ENCODE measurements at regions not wholly inside any gene's neighbourhood (a gene's known extent, or its start where the extent isn't known, plus 50 kb on each side); places are given as distances from the start of the nearest gene placed in this dataset.
A peak's percentile ranks its signal among the peaks of the same experiment; 100 is the strongest.

DNA sequence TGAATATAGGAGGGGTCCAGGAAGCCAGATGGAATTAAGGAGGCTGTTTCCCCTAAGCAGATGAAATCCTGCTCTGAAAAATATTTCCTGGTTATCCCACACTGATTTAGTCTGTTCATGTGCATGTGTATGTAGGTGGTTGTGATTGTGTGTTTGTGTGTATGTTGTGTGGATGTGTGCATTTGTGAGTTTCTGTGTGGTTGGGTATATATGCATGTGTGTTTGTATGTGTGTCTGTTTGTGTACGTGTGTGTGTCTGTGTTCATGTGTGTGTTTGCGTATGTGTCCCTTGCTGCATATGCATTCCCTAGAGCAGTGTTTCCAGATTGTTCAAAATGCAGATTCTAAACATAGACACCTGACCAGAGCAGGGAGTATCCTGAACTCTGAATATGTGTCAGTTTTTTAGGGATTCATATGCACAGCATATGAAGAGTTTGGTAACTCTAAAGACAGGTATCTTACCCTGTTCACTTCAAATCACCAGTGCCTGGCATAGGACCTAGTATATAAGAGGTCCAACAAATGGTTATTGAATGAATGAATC, 239.8 kb downstream of the MAFB start:
- no peak for DNase-seq (ENCODE audit: low spot score)

DNA sequence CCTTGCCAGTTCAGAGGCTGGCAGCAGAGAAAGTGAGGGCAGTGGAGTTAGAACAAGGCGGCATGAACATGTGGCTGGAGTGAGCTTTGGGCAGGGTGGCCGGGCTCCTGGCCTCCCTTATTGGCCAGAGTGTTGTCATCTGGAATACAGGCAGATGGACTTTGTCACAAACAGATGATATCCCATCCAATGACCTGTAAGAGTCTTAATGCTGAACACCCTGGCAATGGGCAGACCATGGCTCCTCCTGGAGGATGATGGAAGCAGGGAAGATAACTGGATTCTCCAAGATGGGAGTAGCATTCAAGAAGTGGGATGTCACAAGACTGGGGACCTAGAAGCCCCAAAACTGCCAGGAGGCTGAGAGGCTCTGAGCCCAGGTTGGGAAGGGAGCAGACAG, 242.1 kb downstream of the MAFB start:
- DNase-seq (ENCODE audit: low spot score) = no peak

DNA sequence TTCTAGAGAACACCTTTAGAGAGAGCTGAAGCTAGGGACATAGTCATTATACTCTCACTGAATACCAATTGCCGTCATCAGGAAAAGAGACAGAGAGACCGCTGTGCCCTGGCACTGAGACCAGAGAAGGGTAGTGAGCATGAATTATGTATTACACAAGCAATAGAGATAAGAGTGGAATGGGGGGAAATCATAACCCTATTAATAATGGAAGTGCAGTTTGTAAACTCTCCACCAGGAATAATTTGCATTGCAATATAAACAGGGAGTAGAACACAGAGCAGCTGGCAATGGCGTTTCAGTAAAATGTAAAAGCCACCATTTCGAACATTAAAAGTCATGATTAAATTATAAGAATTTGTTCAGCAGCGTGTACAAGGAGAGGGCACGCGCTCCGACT, 244.5 kb downstream of the MAFB start:
- no peak for DNase-seq (ENCODE audit: low spot score)

DNA sequence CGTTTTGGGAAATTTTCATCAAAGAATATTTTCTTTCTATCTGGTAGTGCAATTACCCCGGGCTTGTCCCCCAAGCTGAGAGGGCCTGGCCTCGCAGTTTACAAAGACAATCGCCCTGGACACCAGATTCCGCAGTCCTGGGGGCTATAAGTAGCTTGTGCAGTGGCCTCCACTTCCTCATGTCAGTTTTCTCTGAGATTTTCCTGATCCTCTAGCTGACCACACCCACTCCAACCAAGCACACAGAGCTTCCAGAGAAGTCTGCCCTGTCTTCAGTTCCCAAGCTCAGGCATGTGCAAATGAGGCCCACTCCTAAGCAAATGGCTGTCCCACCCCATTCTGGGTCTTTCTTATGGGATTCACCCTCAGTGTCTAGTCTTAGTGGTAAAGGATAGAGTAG, 245.3 kb downstream of the MAFB start:
- DNase-seq (ENCODE audit: low spot score) = no peak

DNA sequence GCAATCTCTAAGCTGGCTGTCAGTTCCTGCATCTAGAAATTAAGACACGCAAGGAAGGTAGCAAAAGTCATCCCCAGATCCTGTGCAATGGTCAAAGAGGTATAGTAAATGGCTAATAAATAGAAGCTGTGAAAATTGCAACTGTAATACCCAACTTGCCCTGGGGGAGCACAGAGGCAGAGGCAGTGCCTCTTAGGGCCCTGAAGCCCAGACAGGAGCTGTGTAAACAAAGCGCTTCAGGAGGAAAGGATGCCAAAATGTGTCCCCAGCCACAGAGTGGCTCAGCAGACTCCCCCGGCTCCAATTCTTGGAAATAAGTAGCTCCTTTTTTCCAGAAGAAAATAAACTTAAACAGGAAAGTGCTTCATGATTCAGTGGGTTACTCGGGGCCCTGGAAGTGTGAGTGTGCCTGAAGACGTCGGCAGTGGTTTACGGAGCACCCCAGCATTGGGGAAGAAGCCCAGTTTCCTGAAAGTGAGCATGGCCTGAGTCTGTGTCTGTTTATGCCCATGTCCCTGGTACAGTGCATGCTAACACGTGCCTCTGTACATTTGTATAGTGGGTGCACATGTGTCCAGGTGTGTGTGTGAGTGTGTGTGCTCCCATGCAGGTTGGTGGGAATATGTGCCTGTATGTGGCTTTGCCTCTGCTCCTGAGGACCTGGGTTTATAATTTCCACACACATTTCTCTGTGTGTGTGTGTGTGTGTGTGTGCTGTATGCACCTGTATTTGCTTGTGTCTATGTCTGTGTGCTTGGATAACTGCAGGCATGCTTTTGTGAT, 246.7 kb downstream of the MAFB start:
- DNase-seq (ENCODE audit: low spot score) = no peak

DNA sequence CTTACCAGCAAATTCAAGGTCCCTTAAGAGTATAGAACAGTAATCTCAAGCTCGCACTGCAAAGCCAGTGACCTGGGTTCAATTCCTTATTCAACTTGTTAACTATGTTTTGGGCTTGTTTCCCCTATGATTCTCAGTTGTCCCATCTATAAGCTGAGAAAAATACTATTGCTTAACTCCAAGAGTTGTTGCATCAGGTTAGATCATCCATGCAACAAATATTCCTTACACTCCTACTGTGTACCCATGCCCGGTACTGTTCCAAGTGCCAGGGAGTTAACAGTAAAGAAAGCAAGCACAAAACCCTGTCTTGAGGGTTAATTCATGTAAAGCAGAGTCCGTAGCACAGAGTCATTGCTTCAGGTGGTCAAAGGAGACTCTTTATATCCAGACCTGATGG, 247.3 kb downstream of the MAFB start:
- DNase-seq (ENCODE audit: low spot score) = no peak

DNA sequence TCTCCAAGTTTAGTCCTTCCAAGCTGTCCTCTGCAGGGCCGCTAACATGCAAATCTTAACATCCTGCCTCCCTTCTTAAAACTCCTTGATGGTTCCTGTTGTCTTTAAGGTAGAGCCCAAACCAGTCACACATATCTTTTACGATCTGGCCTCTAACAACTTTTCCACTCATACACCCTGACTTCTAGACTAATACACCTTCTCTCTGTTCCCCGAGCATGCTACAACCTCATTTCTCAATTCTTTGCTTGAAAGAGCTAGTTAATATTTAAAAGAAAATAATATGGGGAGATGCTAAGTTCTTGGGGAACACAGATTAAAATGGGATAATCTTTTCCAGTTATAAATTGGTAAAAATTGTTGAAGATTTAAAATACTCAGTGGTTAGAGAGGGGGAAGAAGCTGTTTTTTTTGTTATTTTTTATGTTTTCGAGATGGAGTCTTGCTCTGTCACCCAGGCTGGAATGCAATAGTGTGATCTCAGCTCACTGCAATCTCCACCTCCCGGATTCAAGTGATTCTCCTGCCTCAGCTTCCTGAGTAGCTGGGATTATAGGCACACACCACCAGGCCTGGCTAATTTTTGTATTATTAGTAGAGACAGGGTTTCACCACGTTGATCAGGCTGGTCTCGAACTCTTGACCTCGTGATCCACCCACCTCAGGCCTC, 250.7 kb downstream of the MAFB start:
- no peak for DNase-seq (ENCODE audit: low spot score)

DNA sequence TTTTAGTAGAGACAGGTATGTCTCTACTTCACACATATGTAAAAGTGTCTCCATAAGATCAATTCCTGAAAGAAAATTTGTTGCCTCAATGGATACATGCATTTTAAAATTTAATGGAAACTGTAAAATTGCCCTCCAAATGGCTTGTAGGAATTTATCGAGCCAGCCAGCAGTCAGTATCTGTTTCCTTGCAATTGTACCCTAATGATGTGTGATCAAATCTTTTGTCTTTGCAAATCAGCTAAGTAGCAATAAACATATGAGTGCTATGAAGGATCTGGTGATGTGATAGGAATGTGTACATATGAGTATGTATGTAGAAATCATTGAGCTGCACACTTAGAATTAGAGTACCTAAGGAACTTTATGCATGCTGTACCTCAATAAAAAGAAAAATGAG, 253.0 kb downstream of the MAFB start:
- DNase-seq (ENCODE audit: low spot score) = no peak

DNA sequence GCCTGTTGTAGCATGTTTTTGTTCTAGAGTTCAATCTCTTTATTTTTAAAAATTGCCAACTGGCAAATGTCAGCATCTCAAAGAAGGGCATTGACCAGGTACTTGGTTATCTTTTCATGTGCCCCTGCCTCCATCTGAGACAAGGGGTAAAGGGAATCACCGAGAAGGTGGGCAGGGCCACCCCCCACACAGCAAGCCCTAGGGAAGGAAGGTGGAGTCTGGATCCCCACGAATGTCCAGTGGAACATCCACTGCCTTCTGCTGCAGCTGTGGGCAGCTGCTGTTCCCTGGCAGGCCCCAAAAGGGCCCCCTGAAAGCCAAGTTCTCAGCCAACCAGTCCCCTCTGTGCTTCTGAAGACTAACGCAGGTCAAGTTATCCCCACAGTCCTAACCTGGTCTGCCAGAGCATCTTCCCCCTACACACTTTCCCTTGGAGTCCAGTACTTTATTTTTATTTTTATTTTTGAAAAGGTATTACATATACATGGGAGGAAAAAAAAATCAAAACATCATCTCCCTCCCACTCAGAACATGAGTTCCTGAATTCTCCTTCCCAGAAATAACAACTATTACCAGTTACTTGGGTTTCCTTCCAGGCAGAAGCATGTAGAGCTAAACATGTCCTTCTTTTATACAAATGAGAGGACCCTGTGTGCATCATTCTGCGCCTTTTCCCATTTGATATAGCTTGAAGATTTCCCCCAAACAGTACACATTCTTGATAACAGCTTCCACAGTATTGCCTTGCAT, 253.7 kb downstream of the MAFB start:
- DNase-seq (ENCODE audit: low spot score) = no peak

DNA sequence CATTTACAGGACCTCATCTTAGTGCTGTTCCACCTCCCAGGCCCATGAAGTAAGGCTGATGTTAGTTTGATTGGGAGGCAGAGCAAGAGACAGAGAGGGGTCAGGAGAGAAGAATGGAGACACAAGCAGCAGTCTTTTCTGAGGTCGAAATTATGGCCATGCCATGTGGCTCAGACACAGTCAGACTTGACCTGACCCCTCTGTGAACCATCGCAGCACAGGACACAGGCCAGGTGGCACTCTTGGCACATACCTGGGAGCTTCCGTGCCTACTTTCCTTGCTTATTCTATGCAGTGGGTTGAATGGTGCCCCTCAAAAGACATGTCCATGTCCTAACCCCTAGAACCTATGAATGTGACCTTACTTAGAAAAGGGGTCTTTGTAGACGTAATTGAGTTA, 254.9 kb downstream of the MAFB start:
- DNase-seq (ENCODE audit: low spot score) = no peak

DNA sequence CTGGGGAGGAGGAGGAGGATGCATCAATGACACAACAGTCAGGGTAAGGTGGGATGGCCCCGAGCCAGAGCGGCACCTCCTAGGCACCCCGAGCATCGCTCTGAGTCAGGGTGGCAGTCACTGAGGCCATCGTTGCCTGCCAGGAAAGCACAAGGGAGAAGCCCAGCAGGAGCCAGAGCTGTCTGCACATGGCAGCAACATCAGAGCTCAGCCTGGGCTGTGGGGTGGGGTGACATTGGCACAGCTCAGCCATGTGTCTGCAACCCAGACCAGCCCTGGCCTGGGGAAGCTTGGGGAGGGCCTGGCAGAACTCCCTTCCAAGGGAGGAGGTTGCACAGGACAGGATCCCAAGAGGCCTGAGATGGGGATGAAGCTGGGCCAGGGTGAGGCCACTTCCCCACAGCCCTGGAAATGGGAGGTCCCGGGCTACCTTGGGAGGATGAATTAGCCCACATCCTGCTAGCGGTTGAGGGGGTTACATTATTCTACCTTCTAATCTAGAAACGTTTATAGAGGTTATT, 255.6 kb downstream of the MAFB start:
- DNase-seq (ENCODE audit: low spot score) = no peak

DNA sequence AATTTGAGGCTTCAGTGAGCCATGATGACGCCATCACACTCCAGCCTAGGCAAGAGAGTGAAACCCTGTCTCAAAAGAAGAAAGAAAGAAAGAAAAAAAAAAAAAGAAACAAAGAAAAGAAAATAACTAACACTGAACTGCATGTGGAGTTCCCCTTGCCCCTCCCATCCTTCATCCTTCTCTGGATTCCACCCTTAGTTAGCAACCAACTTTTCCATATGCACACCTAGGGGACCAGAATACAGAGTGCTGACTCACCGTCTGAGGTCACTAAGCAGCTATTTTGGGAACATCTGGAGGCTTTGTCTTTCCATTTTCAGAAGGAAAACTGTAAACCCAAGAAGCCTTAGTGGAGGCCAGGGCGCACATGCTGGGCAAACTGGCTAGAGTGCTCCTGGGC, 257.4 kb downstream of the MAFB start:
- no peak for DNase-seq (ENCODE audit: low spot score)

DNA sequence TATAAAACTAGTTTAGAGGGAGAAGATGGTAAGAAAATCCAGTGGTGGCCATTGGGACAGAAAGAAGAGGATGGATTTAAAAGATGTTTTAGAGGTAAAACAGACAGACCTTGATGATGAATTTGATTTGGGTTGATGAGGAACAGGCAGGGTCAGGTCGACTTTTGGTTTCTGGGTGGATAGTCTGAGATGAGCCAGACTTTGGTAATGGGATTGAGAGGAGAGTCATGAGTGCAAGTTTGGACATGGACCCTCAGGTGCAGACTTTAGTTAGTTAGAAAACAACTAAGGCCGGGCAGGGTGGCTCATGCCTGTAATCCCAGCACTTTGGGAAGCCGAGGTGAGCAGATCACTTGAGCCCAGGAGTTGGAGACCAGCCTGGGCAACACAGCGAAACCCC, 257.9 kb downstream of the MAFB start:
- no peak for DNase-seq (ENCODE audit: low spot score)

DNA sequence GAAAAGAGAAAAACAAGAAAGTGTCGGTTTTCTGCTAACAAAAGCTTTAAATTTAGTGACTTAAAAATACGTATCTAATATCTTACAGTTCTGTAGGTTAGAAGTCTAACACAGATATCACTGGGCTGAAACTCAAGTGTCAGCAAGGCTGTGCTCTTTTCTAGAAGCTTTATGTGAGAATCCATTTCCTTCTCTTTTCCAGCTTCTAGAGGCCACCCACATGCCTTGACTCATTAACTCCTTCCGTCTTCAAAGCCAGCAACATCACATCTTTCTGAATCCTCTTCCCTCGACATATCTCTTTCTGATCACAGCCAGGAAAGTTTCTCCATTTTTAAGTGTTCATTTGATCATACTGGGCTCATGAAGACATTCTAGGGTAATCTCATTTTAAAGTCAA, 262.0 kb downstream of the MAFB start:
- peak; percentile 14 for DNase-seq (ENCODE audit: low spot score)

DNA sequence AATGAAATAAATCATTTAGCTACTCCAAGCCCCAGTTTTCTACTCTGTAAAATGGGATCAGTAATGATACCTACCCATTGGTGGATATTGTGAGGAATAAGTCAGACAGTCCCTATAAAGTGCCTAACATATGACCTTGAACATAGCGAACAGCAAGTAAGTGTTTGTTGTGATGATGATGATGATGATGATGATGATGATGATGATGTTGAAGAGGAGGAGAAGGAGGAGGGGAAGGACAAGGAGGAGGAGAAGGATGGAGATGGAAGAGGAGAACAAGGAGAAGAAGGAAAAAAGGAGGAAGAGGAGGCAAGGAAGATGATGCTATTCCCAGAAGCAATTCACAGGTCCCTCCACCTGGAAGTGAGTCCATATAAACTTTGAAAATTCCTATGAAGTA, 264.3 kb downstream of the MAFB start:
- no peak for DNase-seq (ENCODE audit: low spot score)

DNA sequence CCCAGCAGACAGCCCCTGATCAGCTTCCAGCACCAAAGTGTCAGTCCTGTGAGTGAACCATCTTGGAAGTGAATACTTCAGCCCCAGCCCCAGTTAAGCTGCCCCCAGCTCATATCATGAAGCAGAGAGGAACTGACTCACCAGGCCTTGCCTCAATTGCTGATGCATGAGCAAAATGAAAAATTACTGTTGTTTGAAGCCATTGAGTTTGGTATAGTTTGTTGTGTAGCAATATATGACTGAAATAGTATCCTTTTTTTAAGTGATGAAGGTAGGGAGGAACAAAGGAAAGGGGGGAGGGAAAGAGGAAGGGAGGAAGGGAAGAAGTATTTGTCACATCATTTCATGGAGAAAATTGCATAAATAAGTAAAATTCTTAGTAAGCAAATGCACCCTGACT, 266.4 kb downstream of the MAFB start:
- no peak for DNase-seq (ENCODE audit: low spot score)

DNA sequence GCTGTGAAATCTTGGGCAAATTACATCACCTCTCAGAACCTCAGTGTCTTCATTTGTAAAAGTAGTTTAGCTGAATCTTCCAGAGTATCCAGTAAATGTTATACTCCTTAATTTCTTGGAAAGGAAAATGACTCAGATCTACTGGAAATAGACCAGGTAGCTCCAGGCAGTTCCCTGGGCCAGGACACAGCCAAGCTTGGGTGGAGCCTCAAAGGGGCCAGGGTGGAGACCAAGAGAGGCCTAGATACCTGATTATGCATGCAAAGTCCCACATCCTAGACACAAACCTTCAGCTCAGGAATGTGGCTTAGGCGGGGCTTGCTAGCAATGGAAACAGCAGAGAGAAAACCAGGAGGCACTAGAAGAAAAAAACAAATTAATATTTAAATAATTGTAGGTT, 272.8 kb downstream of the MAFB start:
- DNase-seq (ENCODE audit: low spot score) = no peak

DNA sequence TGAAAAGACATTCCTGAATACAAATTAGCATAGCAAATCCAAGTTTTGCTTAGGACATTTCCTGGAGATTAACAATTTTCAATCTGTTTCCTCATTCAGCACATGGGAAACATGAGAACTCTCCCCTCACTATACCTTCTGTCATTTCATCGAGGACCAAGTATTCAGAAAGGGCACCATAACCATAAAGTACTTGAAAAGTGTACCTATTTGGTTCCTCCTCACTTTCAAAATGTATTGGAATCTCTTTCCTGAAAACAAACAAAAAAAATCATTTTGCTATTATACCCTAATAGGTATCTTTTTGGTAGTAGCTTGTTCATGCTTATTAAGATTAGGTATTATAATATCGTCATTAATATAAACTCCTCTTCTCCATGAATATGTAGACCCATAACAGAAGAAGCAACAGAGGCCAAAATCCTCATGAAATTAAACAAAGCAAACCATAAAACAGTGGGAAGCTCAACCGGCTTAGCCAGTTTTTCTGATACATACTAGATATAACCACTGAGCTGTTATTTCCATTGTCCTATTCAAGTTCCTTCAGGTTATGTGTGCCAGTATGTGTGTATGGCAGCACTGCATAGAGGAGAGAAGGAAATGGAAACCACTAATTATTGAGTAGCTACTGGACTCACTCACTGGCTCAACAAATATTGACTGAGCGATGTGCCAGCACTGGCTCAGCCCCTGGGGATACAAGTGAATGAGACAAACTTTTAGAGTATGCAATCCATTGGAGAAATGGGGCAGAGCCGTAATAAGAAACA, 274.0 kb downstream of the MAFB start:
- no peak for DNase-seq (ENCODE audit: low spot score)

DNA sequence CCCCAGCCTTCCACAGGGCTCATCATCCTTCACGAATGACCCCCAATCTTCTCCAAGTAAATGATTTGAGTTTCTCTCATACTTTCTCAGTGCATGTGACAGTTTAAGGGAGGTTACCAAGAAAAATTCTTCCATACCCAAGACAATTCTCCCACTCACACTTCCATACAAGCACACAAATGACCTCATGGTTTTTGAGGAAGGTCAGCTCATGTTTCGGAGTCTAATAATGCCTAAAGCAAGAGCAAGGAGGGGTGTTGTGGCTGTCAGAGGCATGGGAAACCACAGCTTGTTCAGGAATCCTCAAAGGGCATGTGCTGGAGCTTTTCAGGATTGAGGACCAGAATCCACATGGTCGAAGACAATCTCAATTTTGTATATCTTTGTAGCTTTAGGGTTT, 279.0 kb downstream of the MAFB start:
- no peak for DNase-seq (ENCODE audit: low spot score)

DNA sequence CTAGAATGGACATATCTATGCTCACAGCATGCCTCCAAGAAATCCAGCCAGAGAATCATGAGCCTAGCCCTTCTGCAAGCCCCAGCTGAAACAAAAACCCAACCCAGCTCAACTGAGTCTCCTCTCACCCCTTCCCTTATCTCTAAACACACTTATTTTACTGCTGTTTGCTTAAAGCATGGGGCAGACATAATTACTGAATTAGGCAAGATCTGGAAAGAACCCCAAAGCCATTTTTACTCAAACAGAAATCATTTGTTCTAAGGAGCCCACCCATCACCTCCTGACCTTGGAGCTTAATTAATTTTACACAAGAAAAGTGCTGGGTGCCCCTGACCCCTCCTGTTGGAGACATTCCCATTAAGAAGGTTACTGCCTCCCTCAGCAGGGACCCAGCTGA, 291.6 kb downstream of the MAFB start:
- DNase-seq (ENCODE audit: low spot score) = no peak

DNA sequence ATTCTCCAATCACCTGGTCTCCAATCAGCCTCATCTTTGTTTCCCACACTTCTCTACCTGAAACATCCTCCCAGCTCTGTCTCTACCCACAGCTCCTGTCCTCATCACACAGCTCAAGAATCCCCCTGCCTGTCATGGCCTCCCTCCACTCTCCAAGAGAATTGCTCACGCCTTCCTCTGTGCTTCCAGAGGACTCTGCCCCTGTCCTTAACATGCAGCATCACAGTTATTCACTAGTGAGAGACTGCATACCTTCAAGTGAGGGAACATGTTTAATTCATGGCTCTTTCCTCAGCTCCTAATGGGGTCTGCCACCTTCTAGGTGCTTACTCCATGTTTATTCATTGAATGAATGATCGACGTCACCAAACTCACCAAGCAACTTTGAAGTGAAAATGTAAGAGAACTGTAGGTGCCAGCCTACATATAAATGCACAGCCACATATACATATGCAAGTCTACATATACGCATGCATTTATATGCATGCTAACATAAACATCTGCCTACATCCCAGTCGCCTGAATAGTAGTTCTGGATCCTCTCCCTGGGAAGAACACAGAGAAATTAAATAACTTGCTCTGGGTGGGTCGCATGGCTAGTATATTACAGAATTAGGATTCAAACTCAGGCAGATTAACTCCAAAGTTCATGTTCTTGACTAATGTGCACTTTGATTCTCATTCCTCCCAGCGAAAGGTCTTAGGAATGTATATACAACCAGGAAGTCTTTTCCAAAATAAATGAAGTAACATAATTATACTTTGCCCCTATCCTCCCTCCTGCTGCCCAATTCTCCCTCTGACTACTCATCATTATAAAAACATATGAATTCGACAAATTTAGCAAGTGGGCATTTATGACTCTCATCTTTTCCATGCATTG, 295.6 kb downstream of the MAFB start:
- DNase-seq (ENCODE audit: low spot score) = no peak
